HG02943 (cell line): ENCODE measurements at regions not wholly inside any gene's neighbourhood (a gene's known extent, or its start where the extent isn't known, plus 50 kb on each side); places are given as distances from the start of the nearest gene placed in this dataset.

Experiments used
- ATAC-seq: cut with Tn5 transposase; IDR thresholded peaks from one replicate; pipeline ENCODE4 v1.9.1; 2021; ENCODE audit warnings: mild to moderate bottlenecking, low read depth, moderate library complexity; ENCODE audit not compliant: unreplicated experiment

- ATAC-seq: no peak
These were observed 298.4 kb downstream of the PSAT1 start for GRCh38 chr9:78595200-78595945.

GRCh38 chr9:78596346-78596745, 299.4 kb downstream of the PSAT1 start:
- ATAC-seq: no peak

DNA sequence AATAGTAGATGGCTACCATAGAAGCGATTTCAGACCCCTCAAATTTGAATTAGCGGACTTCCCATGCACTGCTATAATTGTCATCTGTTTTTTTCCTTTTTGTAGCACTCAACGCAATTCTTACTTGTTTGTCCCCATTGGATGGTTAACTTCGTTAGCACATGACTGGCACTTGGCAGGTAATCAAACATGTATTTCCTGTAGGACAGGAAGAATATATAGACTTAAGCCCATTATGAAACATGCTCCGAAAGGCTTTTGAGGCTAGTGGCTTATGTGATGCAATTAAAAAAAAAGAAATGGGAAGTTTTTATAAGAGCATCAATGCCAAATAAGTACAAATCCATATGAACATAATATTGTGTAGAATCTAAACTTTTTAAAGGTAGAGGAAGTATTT, 301.2 kb downstream of the PSAT1 start:
- ATAC-seq: no peak

DNA sequence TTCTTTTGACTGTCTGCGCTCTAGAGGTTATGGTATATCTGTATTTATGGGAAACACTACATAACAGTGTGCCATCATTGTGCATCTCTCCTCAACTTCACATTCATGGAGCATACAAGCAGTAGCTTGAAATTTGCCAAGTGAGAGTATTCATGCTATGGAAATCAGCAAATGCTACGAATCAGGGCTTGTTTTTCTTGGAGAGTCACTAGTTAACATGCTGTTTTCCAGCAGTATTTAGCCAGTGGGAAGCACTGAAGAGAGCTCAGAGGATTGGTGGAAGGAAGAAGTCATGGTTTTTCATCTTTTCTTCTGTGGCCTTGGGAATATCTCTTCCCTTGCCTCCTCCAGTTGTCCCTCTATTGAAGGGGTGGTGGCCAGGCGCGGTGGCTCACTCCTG, 303.0 kb downstream of the PSAT1 start:
- ATAC-seq: no peak

- no peak for ATAC-seq
These were observed 305.1 kb downstream of the PSAT1 start for GRCh38 chr9:78601957-78602565.

DNA sequence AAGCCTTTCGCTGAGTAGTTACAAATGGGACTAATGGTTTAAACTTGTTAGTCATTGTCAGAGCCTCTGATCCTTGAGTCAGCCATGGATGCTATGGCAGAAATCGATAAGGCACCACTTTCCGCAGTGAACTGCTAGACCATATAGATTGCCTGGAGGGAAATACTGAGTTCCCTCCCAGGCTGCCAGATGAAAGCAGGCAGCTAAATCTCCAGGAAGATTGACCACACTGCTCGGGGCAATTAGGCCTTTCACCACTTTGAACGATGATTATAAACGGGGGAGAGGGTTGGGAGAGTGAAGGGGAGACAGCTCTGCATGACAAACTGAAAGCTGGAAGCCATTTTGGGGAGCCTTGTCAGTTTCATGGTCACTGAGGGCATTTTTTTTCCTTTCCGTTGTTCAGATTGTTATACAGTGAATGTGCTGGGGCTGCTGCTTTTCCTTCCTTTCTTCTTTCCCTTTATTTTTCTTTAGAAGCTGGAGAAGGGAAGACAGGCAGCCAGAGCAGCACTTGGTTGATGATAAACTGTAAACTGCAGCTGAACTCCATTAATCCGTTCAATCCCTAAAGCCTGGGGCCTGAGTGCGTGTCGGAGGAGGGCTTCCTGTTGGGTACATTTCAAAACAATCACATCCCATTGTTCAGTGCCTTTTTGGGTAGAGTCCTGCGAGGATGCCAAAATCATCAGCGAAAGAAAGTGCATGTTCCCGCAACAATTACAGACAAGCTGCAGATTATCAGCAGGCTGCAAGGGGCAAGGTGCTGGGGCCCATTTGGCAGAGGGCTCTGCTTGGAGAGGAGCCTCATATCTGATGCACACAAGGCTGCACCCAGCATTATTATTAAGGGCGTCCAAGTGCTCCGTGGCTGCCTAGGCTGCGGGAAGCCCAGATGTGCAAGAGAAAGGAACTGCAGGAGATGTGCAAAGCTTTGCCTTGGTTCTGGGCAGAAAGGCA, 308.4 kb downstream of the PSAT1 start:
- no peak for ATAC-seq

DNA sequence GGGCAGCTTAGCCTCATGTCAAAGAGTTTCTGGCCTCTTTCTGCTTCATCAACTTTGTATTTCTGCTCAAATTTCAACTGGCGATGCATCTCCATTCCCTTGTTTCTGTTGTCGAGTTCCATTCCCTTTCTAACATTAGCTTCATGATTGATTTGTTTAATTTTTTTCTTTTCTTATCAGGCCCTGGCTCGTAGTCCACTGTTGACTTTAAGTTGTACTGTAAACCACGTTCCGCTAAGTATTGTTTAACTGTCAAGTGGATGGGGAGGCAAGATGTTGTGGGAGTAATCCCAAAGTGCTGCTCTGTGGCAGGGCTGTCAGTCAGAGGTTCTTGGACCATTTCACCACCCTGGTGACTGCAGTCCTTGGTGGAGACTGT, 309.1 kb downstream of the PSAT1 start:
- ATAC-seq: no peak

- ATAC-seq: no peak
These were observed 310.9 kb downstream of the PSAT1 start for GRCh38 chr9:78607853-78608252.

- ATAC-seq: no peak
These were observed 312.5 kb downstream of the PSAT1 start for GRCh38 chr9:78609450-78609849.

DNA sequence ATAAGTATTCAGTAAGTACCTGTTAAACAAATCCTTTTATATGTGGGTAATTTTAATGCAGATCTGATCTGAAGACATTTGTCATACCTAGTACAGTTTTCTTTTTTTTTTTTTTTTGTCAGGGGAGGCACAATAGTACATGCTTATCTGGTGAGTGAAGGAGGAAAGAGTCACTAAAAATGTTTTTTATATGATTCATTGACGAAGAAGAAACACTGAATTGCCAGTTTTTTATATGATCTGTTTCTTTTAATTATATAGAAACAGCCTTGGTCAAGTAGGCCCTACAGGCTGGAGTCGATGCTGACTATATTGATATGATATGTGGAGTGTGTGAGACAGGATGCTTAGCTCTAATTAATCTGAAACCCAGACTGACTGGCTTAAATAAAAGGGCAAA, 315.2 kb downstream of the PSAT1 start:
- no peak for ATAC-seq

DNA sequence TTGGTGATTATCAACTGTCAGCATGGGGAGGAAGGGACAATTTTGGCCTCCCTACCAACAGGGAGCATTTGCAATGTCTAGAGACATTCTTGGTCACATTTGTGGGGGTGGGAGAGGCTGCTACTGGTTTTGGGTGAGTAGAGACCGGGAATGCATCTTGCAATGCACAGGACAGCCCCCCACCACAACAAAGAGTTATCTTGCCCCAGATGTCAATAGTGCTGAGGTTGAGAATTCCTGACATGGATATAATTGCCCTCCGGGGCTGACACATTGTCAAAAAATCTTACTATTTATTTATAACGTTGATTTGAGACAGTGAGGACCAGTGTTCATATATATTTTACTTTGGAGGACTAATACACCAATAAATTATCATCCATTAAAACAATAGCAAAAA, 316.1 kb downstream of the PSAT1 start:
- ATAC-seq: no peak

- ATAC-seq: no peak
These were observed 318.0 kb downstream of the PSAT1 start for GRCh38 chr9:78614892-78615291.

- ATAC-seq: no peak
These were observed 318.4 kb downstream of the PSAT1 start for GRCh38 chr9:78615372-78615771.

GRCh38 chr9:78618735-78619134, 321.8 kb downstream of the PSAT1 start:
- no peak for ATAC-seq

GRCh38 chr9:78620303-78620702, 323.4 kb downstream of the PSAT1 start:
- no peak for ATAC-seq

DNA sequence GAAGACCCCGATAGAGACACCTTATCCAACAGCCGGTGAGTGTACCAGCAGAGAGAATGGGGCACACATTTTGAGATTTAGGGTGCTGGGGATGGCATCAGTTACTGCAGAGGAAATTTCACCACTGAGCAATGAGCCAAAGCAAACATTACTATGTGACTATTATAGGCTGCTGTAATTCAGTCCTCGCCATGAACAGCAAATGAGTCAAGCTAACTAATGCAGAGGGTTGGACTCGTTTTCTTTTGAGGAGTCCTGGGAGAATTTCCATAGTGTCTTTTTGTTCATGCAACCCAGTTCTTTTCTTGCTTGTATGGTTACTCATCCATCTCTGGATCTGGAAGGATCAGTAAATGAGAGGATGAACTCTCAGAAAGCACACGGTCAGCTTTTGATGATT, 323.8 kb downstream of the PSAT1 start:
- ATAC-seq: no peak

DNA sequence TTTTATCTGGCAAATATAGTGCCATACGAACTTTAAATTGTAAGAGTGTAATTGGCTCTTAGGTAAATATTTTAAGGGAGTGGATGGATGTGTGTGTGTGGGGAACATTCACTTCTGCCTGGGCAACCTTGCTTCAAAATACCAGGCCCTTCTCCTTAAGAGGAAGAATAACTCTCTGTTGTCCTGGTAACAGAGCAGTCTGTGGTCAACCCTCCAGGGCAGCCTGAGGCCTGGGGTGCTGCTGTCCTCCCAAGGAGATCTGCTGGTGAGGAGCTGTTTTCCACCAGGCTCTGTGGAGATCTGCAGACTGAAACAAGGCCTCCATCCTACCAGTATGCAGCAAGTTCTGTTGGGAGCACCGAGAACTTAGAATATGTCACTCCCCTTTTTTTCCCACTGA, 325.2 kb downstream of the PSAT1 start:
- no peak for ATAC-seq

DNA sequence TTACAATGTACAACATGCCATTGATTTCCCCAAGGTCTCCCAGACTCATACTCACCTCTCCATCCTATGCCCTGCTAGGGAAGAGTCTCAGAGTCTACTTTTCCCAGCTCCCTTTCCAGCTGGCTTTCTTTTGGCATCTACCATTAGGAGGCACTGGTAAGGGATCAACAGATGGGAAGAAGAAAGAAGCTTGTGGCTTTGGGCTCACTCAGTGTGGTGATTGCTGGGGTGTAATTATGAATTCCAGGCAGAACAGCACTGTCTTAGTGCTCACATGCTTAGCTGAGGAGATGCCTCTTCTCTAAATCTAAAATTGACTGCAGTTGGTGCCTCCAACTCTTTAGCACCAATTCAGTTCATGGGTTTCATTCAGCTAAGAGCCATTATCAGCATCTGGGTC, 330.0 kb downstream of the PSAT1 start:
- ATAC-seq: no peak

- ATAC-seq: no peak
These were observed 334.0 kb downstream of the PSAT1 start for GRCh38 chr9:78630966-78631365.

- no peak for ATAC-seq
These were observed 343.8 kb downstream of the PSAT1 start for GRCh38 chr9:78640728-78641127.

GRCh38 chr9:78644359-78644758, 347.4 kb downstream of the PSAT1 start:
- ATAC-seq: no peak
